ENCODE measurements at regions not wholly inside any gene's neighbourhood (a gene's known extent, or its start where the extent isn't known, plus 50 kb on each side); places are given as distances from the start of the nearest gene placed in this dataset.

DNA sequence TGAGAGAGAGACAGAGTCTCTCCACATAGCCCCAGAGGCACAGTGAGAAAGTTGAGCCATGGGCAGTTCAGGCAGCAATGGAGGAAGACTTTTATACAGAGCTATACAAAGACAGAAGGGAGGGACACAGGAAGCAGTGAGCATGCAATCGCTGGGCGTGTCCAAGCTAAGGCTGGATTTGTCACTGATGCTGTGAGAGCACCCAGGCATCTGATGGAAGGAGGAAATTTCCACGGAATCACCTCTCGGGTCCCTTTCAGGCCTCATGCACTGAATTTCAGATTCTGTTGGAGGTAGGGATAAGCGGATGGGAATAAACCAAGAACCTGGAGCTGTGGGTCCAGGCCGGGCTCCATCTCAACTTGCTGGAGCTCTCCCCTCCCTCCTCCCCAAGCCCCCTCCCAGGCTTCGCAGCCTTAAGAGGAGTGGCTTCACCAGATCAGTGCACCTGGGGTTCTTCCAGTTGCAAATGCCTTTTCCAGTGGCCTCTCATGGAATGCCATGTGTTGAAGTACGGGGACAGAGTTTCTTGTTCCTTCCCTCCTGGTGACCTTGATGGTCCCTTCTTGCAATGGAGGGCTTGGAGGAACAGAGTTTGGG lies 114.8 kb upstream of the ALDH1B1 start:
- H2BK15ac ChIP-seq (ENCODE audit: low read length), result no peak overlapping the region
- no peak overlapping the region for H2BK20ac ChIP-seq (ENCODE audit: low read length)
- H3K4ac ChIP-seq (replicated peaks; ENCODE audit: insufficient read length, low read depth, low read length), result no peak overlapping the region
- no peak overlapping the region for H3K9ac ChIP-seq (replicated peaks in 1 of 4; ENCODE audit: extremely low read depth in 1 of 4, low read depth in 3 of 4, low read length in 3 of 4)
- H2AFZ ChIP-seq (ENCODE audit: low read length), result 0 out of 2 replicates have a peak overlapping the region, but pooled peaks have one; percentile 27
- no peaks in the 10 kb centered on the region for H3K36me3 ChIP-seq (ENCODE audit: control insufficient read depth in 2 of 4, insufficient read depth in 4 of 4, low read length in 3 of 4)
- CTCF ChIA-PET (ENCODE audit: partially characterized antibody), result interaction anchor here (0.9 to 1.5 kb wide), 3 partner anchors 13 to 260 kb away, joined by 3 to 10 read pairs (median 4); no protein-coding TSS in a partner anchor
- no peak overlapping the region for H4K91ac ChIP-seq (replicated peaks; ENCODE audit: insufficient read length, low read length)
- FAIRE-seq (no peak), DNase-seq (ENCODE audit: low read depth in 1 of 2, low spot score in 2 of 2) (no peak)
- no peak overlapping the region for H3K18ac ChIP-seq (ENCODE audit: extremely low read depth, low read length)
- 90% methylated on average over 5 of the region's 8 CpGs; no CpG with 5 or more reads in 1 of the 2 experiments for WGBS, 2 experiments (ENCODE audit: extremely low coverage in 1 of 2, insufficient coverage in 1 of 2, insufficient read length in 1 of 2, insufficient replicate concordance in 2 of 2, low coverage in 1 of 2, low lambda C conversion rate in 2 of 2, missing lambda C conversion rate in 1 of 2)
- no peak overlapping the region for H2BK12ac ChIP-seq (ENCODE audit: low read depth, low read length)
- H4K5ac ChIP-seq (ENCODE audit: insufficient read length, low read depth, low read length), result no peak overlapping the region
- no peak overlapping the region for H3K14ac ChIP-seq (ENCODE audit: insufficient read length)
- H3K4me1 ChIP-seq (replicated peaks in 1 of 4; ENCODE audit: control insufficient read depth in 3 of 4, insufficient read depth in 4 of 4, low read length in 3 of 4), result peaks cover 0 to 8% (median 2%) of the 10 kb centered on the region in 4 experiments; a peak in 2 of 7 replicates
- no peak overlapping the region for H4K8ac ChIP-seq (ENCODE audit: extremely low read depth, insufficient read depth, low read length)
- no peak overlapping the region; a peak in 1 of 4 replicates for H3K4me2 ChIP-seq (ENCODE audit: insufficient read depth in 1 of 2, low read depth in 2 of 2, low read length in 2 of 2)
- POLR2A ChIA-PET (ENCODE audit: partially characterized antibody), result no interaction called here
- no peaks in the 10 kb centered on the region; the same call in 1 of the 2 replicates for H3K23me2 ChIP-seq (ENCODE audit: low read depth, low read length)
- H3K56ac ChIP-seq (replicated peaks; ENCODE audit: insufficient read length, low read depth, low read length), result no peak overlapping the region
- no peak overlapping the region for H2AK5ac ChIP-seq (ENCODE audit: low read depth, low read length)
- no peaks in the 10 kb centered on the region for H4K20me1 ChIP-seq (replicated peaks in 1 of 2; ENCODE audit: control insufficient read depth in 1 of 2, insufficient read depth in 2 of 2, low read length in 2 of 2)
- no peak overlapping the region for H3K27ac ChIP-seq (ENCODE audit: low read depth, low read length)
- no peak overlapping the region for H3K23ac ChIP-seq (ENCODE audit: insufficient read length)
- H3K79me1 ChIP-seq (ENCODE audit: low read depth, low read length), result no peaks in the 10 kb centered on the region
- H2BK120ac ChIP-seq (replicated peaks; ENCODE audit: low read depth, low read length), result no peak overlapping the region
- peaks cover 0 to 2% (median 0%) of the 10 kb centered on the region in 4 experiments; a peak in 2 of 7 replicates for H3K27me3 ChIP-seq (replicated peaks in 1 of 4; ENCODE audit: control insufficient read depth in 3 of 4, extremely low read depth in 1 of 4, insufficient read depth in 3 of 4, low read length in 3 of 4)
- no peak overlapping the region for H3K4me3 ChIP-seq (ENCODE audit: extremely low read depth in 1 of 4, insufficient read depth in 2 of 4, low read depth in 3 of 4, low read length in 4 of 4)
- H3K9me3 ChIP-seq (ENCODE audit: insufficient read depth in 2 of 2, low read depth in 1 of 2, low read length in 1 of 2), result no peaks in the 10 kb centered on the region
- H3K79me2 ChIP-seq (ENCODE audit: control insufficient read depth in 1 of 2, insufficient read depth in 2 of 2, low read length in 2 of 2), result no peaks in the 10 kb centered on the region
- no peak overlapping the region for H2BK5ac ChIP-seq (ENCODE audit: low read depth, low read length)
- no peak for TF ChIP-seq CTBP2 (IDR thresholded peaks at IDR 0.05; ENCODE audit: borderline replicate concordance, insufficient read depth, insufficient read length, low read length)
- TF ChIP-seq GABPA (IDR thresholded peaks at IDR 0.05; ENCODE audit: borderline replicate concordance, insufficient read depth, low read length), result no peak
- no peak for TF ChIP-seq POU5F1 (IDR thresholded peaks at IDR 0.05; ENCODE audit: low read depth, low read length)
- no peak for TF ChIP-seq EP300 (IDR thresholded peaks at IDR 0.05; ENCODE audit: borderline replicate concordance in 1 of 2, low read depth in 2 of 2, low read length in 2 of 2)
- no peak for TF ChIP-seq SP1 (IDR thresholded peaks at IDR 0.05; ENCODE audit: low read depth, low read length)
- TF ChIP-seq, protein P1, sequence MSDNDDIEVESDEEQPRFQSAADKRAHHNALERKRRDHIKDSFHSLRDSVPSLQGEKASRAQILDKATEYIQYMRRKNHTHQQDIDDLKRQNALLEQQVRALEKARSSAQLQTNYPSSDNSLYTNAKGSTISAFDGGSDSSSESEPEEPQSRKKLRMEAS (IDR thresholded peaks at IDR 0.05), result no peak
- TF ChIP-seq RNF2 (IDR thresholded peaks at IDR 0.05; ENCODE audit: borderline replicate concordance, low read depth, low read length, missing control alignments, poor library complexity, severe bottlenecking), result no peak
- no peak for TF ChIP-seq RBBP5 (IDR thresholded peaks at IDR 0.05; ENCODE audit: borderline replicate concordance, low read depth, low read length)
- TF ChIP-seq, protein P2, sequence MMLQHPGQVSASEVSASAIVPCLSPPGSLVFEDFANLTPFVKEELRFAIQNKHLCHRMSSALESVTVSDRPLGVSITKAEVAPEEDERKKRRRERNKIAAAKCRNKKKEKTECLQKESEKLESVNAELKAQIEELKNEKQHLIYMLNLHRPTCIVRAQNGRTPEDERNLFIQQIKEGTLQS (IDR thresholded peaks at IDR 0.05; ENCODE audit: insufficient read depth, low read depth, low read length), result no peak
- TF ChIP-seq NANOG (IDR thresholded peaks at IDR 0.05; ENCODE audit: insufficient read depth, low read depth, low read length, poor library complexity, severe bottlenecking), result no peak
- no peak for TF ChIP-seq TAF7 (optimal IDR thresholded peaks at IDR 0.05; ENCODE audit: borderline replicate concordance, low read depth, low read length)

All from H1 (cell line).